HCT116 (cell line): ENCODE measurements at regions not wholly inside any gene's neighbourhood (a gene's known extent, or its start where the extent isn't known, plus 50 kb on each side); places are given as distances from the start of the nearest gene placed in this dataset.

Experiments used
- CTCF ChIP-seq, 3 experiments: fragments of 200-600 bp in 1 of 3; sonication (generic) in 1 of 3; IDR thresholded peaks in 2 of 3; conservative IDR thresholded peaks in 1 of 3; 2 replicates each; pipeline ENCODE4 v1.5.1; 2012 to 2017; ENCODE audit warnings: low read depth in 2 of 3, low read length in 2 of 3, antibody characterized with exemption in 1 of 3, borderline replicate concordance in 1 of 3, control low read depth in 1 of 3, mild to moderate bottlenecking in 1 of 3, mixed read lengths in 1 of 3, mixed run types in 1 of 3, moderate library complexity in 1 of 3; ENCODE audit not compliant: insufficient read depth in 1 of 3
- EGR1 ChIP-seq: IDR thresholded peaks from 2 replicates; pipeline ENCODE4 v1.6.1; 2012; ENCODE audit warnings: low read depth
- ELF1 ChIP-seq: IDR thresholded peaks from 2 replicates; pipeline ENCODE4 v1.6.1; 2012; ENCODE audit warnings: low read depth, borderline replicate concordance
- FOSL1 ChIP-seq: IDR thresholded peaks from 2 replicates; pipeline ENCODE4 v1.6.1; 2012; ENCODE audit warnings: low read depth
- MAX ChIP-seq: IDR thresholded peaks from 2 replicates; pipeline ENCODE4 v1.6.1; 2012
- POLR2A ChIP-seq: IDR thresholded peaks from 2 replicates; pipeline ENCODE4 v1.7.0; 2011; ENCODE audit warnings: borderline replicate concordance; ENCODE audit not compliant: insufficient read depth, insufficient read length; ENCODE audit errors: extremely low read depth
- REST ChIP-seq: IDR thresholded peaks from 2 replicates; pipeline ENCODE4 v1.6.1; 2012; ENCODE audit warnings: low read depth
- SIN3A ChIP-seq: IDR thresholded peaks from 2 replicates; pipeline ENCODE4 v1.6.1; 2012; ENCODE audit warnings: low read depth
- ZFX ChIP-seq: fragments of 450-650 bp; IDR thresholded peaks from 2 replicates; pipeline ENCODE4 v1.6.1; 2017

DNA sequence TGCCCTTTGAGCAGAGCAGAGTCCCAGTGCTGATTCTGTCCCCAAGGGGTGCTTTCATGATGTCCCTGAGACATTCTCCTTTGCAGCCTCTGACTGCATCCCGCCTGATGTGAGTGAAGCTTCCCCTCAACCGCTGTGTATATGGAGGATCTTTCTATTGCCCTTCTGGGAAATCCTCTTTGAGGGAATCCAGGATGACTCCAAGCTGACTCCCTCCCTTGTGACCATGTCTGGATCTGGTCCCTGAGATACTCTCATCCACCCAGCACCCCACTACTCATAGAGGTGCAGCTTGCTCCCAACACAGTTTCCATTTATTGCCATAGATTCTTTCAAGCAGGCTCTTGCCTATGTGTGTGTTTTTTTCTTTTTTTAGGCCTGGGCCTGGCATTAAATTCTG lies 216.5 kb downstream of the SEC61B start:
- TF ChIP-seq CTCF (IDR thresholded peaks at IDR 0.05 in 2 of 3, conservative IDR thresholded peaks at IDR 0.05 in 1 of 3; ENCODE audit: borderline replicate concordance in 1 of 3, insufficient read depth in 1 of 3, low read depth in 2 of 3, low read length in 2 of 3) (no peak), FOSL1 (no peak), ELF1 (no peak), ZFX (no peak), MAX (no peak), POLR2A (no peak), REST (no peak), SIN3A (no peak), EGR1 (no peak)
